Smooth muscle cell (in vitro differentiated cells): ENCODE measurements at regions not wholly inside any gene's neighbourhood (a gene's known extent, or its start where the extent isn't known, plus 50 kb on each side); places are given as distances from the start of the nearest gene placed in this dataset.

Experiments used
- DNase-seq: peaks from one replicate; lab custom pipeline; 2025; ENCODE audit not compliant: unreplicated experiment; lab: John Stamatoyannopoulos, UW
- H2AFZ ChIP-seq: fragments of 200-600 bp; sonication (generic); 2 replicates; pipeline ENCODE4 v1.6.0; 2016; ENCODE audit warnings: antibody characterized with exemption, low read depth, mild to moderate bottlenecking
- H3F3A ChIP-seq: fragments of 200-600 bp; sonication (generic); 2 replicates; pipeline ENCODE4 v1.6.0; 2017; ENCODE audit warnings: antibody characterized with exemption, low read depth
- H3K27ac ChIP-seq: fragments of 200-600 bp; sonication (generic); 2 replicates; pipeline ENCODE4 v1.5.1; 2016; ENCODE audit warnings: low read depth, mild to moderate bottlenecking
- H3K27me3 ChIP-seq: fragments of 200-600 bp; sonication (generic); 2 replicates; pipeline ENCODE4 v1.6.1; 2016; ENCODE audit warnings: low read depth, mild to moderate bottlenecking
- H3K36me3 ChIP-seq: fragments of 200-600 bp; sonication (generic); 2 replicates; pipeline ENCODE4 v1.5.1; 2016; ENCODE audit warnings: low read depth
- H3K4me1 ChIP-seq: fragments of 200-600 bp; sonication (generic); 2 replicates; pipeline ENCODE4 v1.5.1; 2016; ENCODE audit warnings: low read depth
- H3K4me2 ChIP-seq: fragments of 200-600 bp; sonication (generic); 2 replicates; pipeline ENCODE4 v1.6.0; 2016; ENCODE audit warnings: mild to moderate bottlenecking
- H3K4me3 ChIP-seq: fragments of 200-600 bp; sonication (generic); 2 replicates; pipeline ENCODE4 v1.5.1; 2016; ENCODE audit warnings: mild to moderate bottlenecking
- H3K79me2 ChIP-seq: fragments of 200-600 bp; sonication (generic); 2 replicates; pipeline ENCODE4 v1.6.0; 2016; ENCODE audit warnings: low read depth, mild to moderate bottlenecking
- H3K9ac ChIP-seq: fragments of 200-600 bp; sonication (generic); 2 replicates; pipeline ENCODE4 v1.6.0; 2016; ENCODE audit warnings: low read depth
- H3K9me3 ChIP-seq: fragments of 200-600 bp; sonication (generic); replicated peaks from 2 replicates; pipeline ENCODE4 v1.5.1; 2016; ENCODE audit warnings: low read depth
- H4K20me1 ChIP-seq: fragments of 200-600 bp; sonication (generic); 2 replicates; pipeline ENCODE4 v1.6.0; 2016; ENCODE audit warnings: low read depth
- WGBS: methylation state at CpG from one replicate; pipeline ENCODE4 v1.1.7; 2016; ENCODE audit warnings: low lambda C conversion rate; 5-methylcytosine and 5-hydroxymethylcytosine counted together
- TF ChIP-seq, protein P1 (sequence below): fragments of 200-600 bp; sonication (generic); IDR thresholded peaks from 2 replicates; pipeline ENCODE4 v1.5.1; 2017; ENCODE audit warnings: borderline replicate concordance, mild to moderate bottlenecking, antibody characterized with exemption; ENCODE audit not compliant: insufficient read depth, poor library complexity, severe bottlenecking

DNA sequence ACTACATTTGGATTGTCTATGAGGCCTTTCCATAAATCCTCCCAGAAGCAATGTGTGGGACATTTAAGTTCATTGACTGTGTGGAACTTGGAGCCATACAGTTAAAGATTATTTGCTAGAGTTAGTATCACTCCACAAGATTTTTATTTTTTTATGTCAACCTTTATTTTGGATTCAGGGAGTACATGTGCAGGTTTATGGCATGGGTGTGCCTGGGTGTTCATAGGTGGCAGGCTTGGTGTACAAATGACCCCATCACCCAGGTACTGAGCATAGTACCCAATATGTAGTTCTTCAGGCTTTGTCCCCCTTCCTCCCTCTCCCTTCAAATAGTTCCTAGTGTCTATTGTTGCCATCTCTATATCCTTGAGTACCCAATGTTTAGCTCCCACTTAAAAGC, 199.8 kb upstream of the ZFP42 start:
- TF ChIP-seq, protein P1, sequence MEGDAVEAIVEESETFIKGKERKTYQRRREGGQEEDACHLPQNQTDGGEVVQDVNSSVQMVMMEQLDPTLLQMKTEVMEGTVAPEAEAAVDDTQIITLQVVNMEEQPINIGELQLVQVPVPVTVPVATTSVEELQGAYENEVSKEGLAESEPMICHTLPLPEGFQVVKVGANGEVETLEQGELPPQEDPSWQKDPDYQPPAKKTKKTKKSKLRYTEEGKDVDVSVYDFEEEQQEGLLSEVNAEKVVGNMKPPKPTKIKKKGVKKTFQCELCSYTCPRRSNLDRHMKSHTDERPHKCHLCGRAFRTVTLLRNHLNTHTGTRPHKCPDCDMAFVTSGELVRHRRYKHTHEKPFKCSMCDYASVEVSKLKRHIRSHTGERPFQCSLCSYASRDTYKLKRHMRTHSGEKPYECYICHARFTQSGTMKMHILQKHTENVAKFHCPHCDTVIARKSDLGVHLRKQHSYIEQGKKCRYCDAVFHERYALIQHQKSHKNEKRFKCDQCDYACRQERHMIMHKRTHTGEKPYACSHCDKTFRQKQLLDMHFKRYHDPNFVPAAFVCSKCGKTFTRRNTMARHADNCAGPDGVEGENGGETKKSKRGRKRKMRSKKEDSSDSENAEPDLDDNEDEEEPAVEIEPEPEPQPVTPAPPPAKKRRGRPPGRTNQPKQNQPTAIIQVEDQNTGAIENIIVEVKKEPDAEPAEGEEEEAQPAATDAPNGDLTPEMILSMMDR = no peak
- Histone ChIP-seq H4K20me1 (no peaks in the 10 kb centered on the region), H3K36me3 (no peaks in the 10 kb centered on the region), H3K9me3 (peaks cover 6% of the 10 kb centered on the region), H3K79me2 (no peaks in the 10 kb centered on the region), H3K27me3 (no peaks in the 10 kb centered on the region), H3K4me1 (no peaks in the 10 kb centered on the region), H3K27ac (no peak overlapping the region), H3F3A (no peaks in the 10 kb centered on the region), H3K9ac (no peak overlapping the region), H3K4me3 (no peak overlapping the region), H2AFZ (no peak overlapping the region), H3K4me2 (no peak overlapping the region)
- DNase-seq = no peak

DNA sequence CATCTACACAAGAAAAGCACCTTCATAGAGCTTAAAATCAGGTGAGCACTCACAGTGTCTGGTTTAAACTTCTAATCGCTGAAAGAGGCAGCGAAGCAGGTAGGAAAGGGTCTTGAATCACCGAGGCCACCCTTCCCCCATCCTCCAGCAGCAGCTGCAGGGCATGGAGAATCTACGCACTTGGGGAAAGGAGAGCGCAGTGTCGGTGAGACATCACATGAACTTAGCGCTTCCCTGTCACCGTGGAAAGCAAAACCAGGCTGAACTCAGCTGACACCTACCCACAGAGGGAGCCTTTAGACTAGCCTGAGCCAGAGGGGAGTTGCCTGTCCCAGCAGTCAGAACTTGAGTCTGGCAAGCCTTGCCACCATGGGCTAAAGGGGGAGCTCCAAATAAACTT, 197.2 kb upstream of the ZFP42 start:
- Histone ChIP-seq H3K27me3 (no peaks in the 10 kb centered on the region), H3K9me3 (peaks cover 7% of the 10 kb centered on the region), H3K4me1 (no peaks in the 10 kb centered on the region), H3K9ac (no peak overlapping the region), H3F3A (no peaks in the 10 kb centered on the region), H3K4me3 (no peak overlapping the region), H3K36me3 (no peaks in the 10 kb centered on the region), H2AFZ (no peak overlapping the region), H3K27ac (no peak overlapping the region), H3K4me2 (no peak overlapping the region), H3K79me2 (no peaks in the 10 kb centered on the region), H4K20me1 (no peaks in the 10 kb centered on the region)
- TF ChIP-seq, protein P1 = no peak
- DNase-seq = no peak
- 69% methylated on average over 8 of the region's 8 CpGs for WGBS

DNA sequence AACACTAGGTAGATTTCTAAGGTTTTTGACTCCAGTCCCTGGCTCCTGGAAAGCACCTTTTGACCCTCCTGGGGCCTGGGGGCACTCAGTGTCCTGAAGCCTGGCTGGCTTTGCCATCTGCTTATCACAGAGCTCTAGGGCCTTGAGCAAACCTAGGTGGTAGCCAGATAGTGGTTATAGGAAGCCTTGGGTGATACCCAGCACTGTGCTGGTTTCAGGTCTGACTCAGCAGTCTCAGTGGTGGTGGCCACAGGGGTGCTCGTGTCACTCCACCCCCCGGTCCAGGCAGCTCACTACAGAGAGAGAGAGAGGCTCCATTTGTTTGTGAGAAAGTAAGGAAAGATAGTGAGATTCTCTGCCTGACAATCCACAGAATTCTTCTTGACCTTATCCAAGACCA, 195.8 kb upstream of the ZFP42 start:
- no peak for DNase-seq
- WGBS = 88% methylated on average over 2 of the region's 2 CpGs

DNA sequence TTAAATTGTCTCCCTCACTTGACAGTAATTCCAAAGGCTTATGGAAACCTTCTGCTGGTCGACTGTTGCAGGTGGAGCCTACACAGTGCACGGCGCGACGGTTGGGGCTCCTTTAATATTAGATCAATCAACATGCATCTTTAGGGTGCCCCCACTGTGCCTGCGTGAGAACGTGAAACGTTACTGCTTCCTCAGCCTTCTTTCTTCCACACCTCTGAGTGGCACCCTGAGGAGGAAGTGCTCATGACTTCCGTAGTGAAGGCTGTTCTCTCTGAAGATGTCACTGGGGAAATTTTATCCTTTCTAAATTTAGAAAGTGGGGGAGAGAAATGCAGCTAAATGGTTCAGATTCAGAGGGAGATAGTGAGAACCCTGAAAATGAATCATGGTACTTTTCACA, 184.0 kb upstream of the ZFP42 start:
- Histone ChIP-seq H3K79me2 (no peaks in the 10 kb centered on the region), H3K9ac (no peak overlapping the region), H3K4me2 (no peak overlapping the region)

More for the DNA sequence above, 195.8 kb upstream of the ZFP42 start:
- H3K79me2 ChIP-seq = no peaks in the 10 kb centered on the region
- TF ChIP-seq, protein P1 = no peak
- no peak overlapping the region for H3K4me3 ChIP-seq
- H3K4me2 ChIP-seq = no peak overlapping the region
- no peaks in the 10 kb centered on the region for H3K36me3 ChIP-seq
- no peak overlapping the region for H3K9ac ChIP-seq
- peaks cover 7% of the 10 kb centered on the region for H3K9me3 ChIP-seq
- H4K20me1 ChIP-seq = no peaks in the 10 kb centered on the region
- H2AFZ ChIP-seq = no peak overlapping the region
- no peaks in the 10 kb centered on the region for H3K27me3 ChIP-seq
- H3F3A ChIP-seq = no peaks in the 10 kb centered on the region
- no peaks in the 10 kb centered on the region for H3K4me1 ChIP-seq
- no peak overlapping the region for H3K27ac ChIP-seq

More for the DNA sequence above, 184.0 kb upstream of the ZFP42 start:
- no peak overlapping the region for H3K4me3 ChIP-seq
- H3K27ac ChIP-seq = no peak overlapping the region
- no peaks in the 10 kb centered on the region for H3F3A ChIP-seq
- TF ChIP-seq, protein P1 = no peak
- H3K4me1 ChIP-seq = no peaks in the 10 kb centered on the region
- H3K36me3 ChIP-seq = no peaks in the 10 kb centered on the region
- no peaks in the 10 kb centered on the region for H3K27me3 ChIP-seq
- H4K20me1 ChIP-seq = no peaks in the 10 kb centered on the region
- H2AFZ ChIP-seq = no peak overlapping the region
- 76% methylated on average over 9 of the region's 9 CpGs for WGBS
- no peaks in the 10 kb centered on the region for H3K9me3 ChIP-seq
- no peak for DNase-seq
